Parathyroid adenoma (tissue), 2 donors: ENCODE measurements at regions not wholly inside any gene's neighbourhood (a gene's known extent, or its start where the extent isn't known, plus 50 kb on each side); places are given as distances from the start of the nearest gene placed in this dataset.

Source experiments
- H2AFZ ChIP-seq: fragments of 300-600 bp; sonication (generic); one replicate; pipeline ENCODE4 v1.7.0; 2017; ENCODE audit warnings: antibody characterized with exemption, mild to moderate bottlenecking
- H3K27ac ChIP-seq: fragments of 300-600 bp; sonication (generic); one replicate; pipeline ENCODE4 v1.7.0; 2017
- H3K27me3 ChIP-seq: fragments of 300-600 bp; sonication (generic); one replicate; pipeline ENCODE4 v1.7.0; 2017; ENCODE audit warnings: low read length; ENCODE audit not compliant: control insufficient read depth, insufficient read depth
- H3K36me3 ChIP-seq: fragments of 300-600 bp; sonication (generic); one replicate; pipeline ENCODE4 v1.7.0; 2017; ENCODE audit warnings: low read length; ENCODE audit not compliant: control insufficient read depth, insufficient read depth
- H3K4me1 ChIP-seq: fragments of 300-600 bp; sonication (generic); one replicate; pipeline ENCODE4 v1.7.0; 2017; ENCODE audit warnings: control low read depth
- H3K4me2 ChIP-seq: fragments of 300-600 bp; sonication (generic); one replicate; pipeline ENCODE4 v1.7.0; 2017; ENCODE audit warnings: low read length
- H3K4me3 ChIP-seq: fragments of 300-600 bp; sonication (generic); one replicate; pipeline ENCODE4 v1.7.0; 2017; ENCODE audit warnings: low read depth, low read length
- H3K79me2 ChIP-seq: fragments of 300-600 bp; sonication (generic); one replicate; pipeline ENCODE4 v1.7.0; 2017; ENCODE audit warnings: control low read depth
- H3K9ac ChIP-seq: fragments of 300-600 bp; sonication (generic); one replicate; pipeline ENCODE4 v1.7.0; 2017; ENCODE audit warnings: mild to moderate bottlenecking
- H3K9me3 ChIP-seq: fragments of 300-600 bp; sonication (generic); one replicate; pipeline ENCODE4 v1.7.0; 2017; ENCODE audit warnings: low read length; ENCODE audit not compliant: control insufficient read depth
- TF ChIP-seq, protein P1 (sequence below): fragments of 300-600 bp; sonication (generic); IDR thresholded peaks from one replicate; pipeline ENCODE4 v1.7.0; 2017; ENCODE audit warnings: antibody characterized with exemption, mild to moderate bottlenecking
- donor health status: primary hyperparathyroidism.

DNA sequence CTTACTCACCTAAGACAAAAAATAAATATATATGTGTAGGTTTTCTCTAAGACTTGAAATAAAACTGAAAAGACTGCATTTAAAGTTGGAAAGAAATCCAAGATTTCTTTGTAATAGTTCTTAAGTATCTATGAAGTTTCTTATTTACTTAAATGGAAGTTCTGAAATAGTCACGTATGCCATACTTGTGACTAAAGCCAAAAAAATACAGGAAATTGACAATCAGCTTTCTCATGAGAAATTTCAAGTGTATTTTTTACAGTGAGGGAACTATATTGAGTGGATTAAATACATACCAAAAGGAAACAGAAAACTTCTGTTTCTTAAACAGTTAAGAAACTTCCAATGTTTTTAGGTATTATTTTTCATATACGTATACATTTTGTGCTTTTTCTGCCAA lies 188.1 kb downstream of the DPY19L2 start:
- Histone ChIP-seq H3K27me3 (peaks cover 3% of the 10 kb centered on the region), H3K27ac (no peak overlapping the region), H3K9ac (no peak overlapping the region), H3K4me2 (no peak overlapping the region), H3K9me3 (no peaks in the 10 kb centered on the region), H3K4me1 (no peaks in the 10 kb centered on the region), H3K79me2 (no peaks in the 10 kb centered on the region), H3K4me3 (no peak overlapping the region), H3K36me3 (no peaks in the 10 kb centered on the region), H2AFZ (no peak overlapping the region)
- TF ChIP-seq, protein P1, sequence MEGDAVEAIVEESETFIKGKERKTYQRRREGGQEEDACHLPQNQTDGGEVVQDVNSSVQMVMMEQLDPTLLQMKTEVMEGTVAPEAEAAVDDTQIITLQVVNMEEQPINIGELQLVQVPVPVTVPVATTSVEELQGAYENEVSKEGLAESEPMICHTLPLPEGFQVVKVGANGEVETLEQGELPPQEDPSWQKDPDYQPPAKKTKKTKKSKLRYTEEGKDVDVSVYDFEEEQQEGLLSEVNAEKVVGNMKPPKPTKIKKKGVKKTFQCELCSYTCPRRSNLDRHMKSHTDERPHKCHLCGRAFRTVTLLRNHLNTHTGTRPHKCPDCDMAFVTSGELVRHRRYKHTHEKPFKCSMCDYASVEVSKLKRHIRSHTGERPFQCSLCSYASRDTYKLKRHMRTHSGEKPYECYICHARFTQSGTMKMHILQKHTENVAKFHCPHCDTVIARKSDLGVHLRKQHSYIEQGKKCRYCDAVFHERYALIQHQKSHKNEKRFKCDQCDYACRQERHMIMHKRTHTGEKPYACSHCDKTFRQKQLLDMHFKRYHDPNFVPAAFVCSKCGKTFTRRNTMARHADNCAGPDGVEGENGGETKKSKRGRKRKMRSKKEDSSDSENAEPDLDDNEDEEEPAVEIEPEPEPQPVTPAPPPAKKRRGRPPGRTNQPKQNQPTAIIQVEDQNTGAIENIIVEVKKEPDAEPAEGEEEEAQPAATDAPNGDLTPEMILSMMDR, result no peak

DNA sequence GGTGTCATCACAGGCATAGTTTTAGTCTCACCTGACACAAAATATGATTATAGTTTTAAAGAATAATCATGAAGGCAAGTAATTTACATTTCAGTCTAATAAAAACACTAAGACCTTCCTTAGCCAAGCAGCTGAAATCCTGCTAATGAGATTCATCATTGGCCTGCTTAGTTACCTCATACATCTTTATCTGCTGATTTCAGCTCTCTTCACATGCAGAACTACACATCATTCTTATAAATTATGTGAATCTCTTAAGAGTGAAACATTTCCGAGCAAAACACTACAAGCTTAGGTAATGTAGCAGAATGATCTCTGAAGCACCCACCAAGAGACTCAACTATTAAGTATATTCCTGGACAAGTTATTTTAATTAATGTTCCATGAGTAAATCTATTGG lies 198.1 kb downstream of the DPY19L2 start:
- TF ChIP-seq, protein P1, result no peak
- Histone ChIP-seq H3K4me3 (no peak overlapping the region), H3K4me1 (no peaks in the 10 kb centered on the region), H3K27ac (no peak overlapping the region), H3K4me2 (no peak overlapping the region), H3K27me3 (no peaks in the 10 kb centered on the region), H3K9me3 (no peaks in the 10 kb centered on the region), H2AFZ (no peak overlapping the region), H3K9ac (no peak overlapping the region), H3K79me2 (no peaks in the 10 kb centered on the region), H3K36me3 (no peaks in the 10 kb centered on the region)

DNA sequence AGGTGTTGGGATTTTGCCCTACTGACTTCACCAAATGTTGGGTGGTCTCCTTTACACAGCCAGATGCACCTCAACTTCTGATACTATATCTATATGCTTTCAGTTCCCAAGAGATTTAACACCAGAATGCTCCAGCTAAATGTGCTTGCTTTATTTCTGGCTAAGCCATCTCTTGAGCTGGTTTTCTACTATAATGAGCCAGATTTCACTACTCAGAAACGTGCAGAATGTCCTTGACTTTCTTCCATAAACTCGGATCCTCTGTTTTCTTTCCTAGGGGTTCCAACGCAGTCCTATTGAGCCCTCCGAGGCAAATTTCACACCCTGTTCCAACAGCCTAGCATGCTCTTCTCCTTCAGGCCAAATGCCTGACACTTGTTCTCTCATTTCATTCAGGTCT lies 200.3 kb downstream of the DPY19L2 start:
- Histone ChIP-seq H3K36me3 (no peaks in the 10 kb centered on the region), H3K27me3 (no peaks in the 10 kb centered on the region), H3K4me3 (no peak overlapping the region), H3K27ac (no peak overlapping the region), H3K9me3 (no peaks in the 10 kb centered on the region), H3K4me2 (no peak overlapping the region), H3K4me1 (no peaks in the 10 kb centered on the region), H3K79me2 (no peaks in the 10 kb centered on the region), H2AFZ (no peak overlapping the region), H3K9ac (no peak overlapping the region)
- TF ChIP-seq, protein P1, result no peak

DNA sequence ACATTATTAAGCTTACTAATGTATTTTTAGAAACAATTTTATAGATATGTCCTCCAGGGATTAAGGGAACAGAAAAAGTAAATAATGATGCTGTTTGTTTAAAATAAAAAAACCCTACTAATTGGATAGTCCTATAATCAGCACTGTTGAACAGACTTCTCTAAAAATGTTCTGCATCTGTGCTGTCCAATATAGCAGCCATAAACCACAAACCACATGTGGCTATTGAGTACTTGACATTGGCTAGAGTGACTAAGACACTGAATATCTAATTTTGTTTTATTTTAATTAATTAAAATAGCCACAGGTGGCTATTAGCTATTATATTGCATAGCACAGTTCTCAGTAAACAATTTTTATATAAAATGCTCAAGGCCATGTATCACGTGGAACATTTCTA lies 210.4 kb downstream of the DPY19L2 start:
- Histone ChIP-seq H3K27me3 (no peaks in the 10 kb centered on the region), H3K27ac (no peak overlapping the region), H3K79me2 (no peaks in the 10 kb centered on the region), H3K9ac (no peak overlapping the region), H3K9me3 (no peaks in the 10 kb centered on the region), H2AFZ (no peak overlapping the region), H3K36me3 (no peaks in the 10 kb centered on the region), H3K4me1 (no peaks in the 10 kb centered on the region), H3K4me3 (no peak overlapping the region), H3K4me2 (no peak overlapping the region)
- TF ChIP-seq, protein P1, result no peak

DNA sequence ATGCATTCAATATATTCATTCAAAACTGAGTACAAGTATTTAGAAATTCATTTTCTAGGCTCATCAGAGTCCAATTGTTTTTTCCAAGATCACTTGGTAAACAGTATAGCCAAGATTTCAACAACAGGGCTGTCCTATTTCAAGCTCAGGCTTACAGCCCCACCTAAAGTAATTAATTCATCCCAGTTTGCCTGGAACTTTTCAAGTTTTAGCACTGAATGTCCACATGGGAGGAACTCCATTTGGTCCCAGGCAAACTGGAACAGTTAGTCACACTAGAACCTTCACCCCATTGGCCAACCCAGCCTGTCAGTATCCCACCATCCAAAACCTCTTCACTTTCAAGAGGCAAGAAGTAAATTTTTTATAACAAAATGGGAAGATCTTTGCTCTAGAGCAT lies 210.9 kb downstream of the DPY19L2 start:
- H3K36me3 ChIP-seq, result no peaks in the 10 kb centered on the region
- H3K79me2 ChIP-seq, result no peaks in the 10 kb centered on the region
- H3K4me1 ChIP-seq, result no peaks in the 10 kb centered on the region
- no peak overlapping the region for H3K27ac ChIP-seq
- H3K4me2 ChIP-seq, result no peak overlapping the region
- no peak overlapping the region for H3K9ac ChIP-seq
- no peak overlapping the region for H3K4me3 ChIP-seq
- H2AFZ ChIP-seq, result no peak overlapping the region
- TF ChIP-seq, protein P1, result no peak
- no peaks in the 10 kb centered on the region for H3K9me3 ChIP-seq
- no peaks in the 10 kb centered on the region for H3K27me3 ChIP-seq
